HG03280 (cell line): ENCODE measurements at regions not wholly inside any gene's neighbourhood (a gene's known extent, or its start where the extent isn't known, plus 50 kb on each side); places are given as distances from the start of the nearest gene placed in this dataset.

Experiments
- ATAC-seq: cut with Tn5 transposase; IDR thresholded peaks from one replicate; pipeline ENCODE4 v1.9.1; 2021; ENCODE audit warnings: mild to moderate bottlenecking, moderate library complexity; ENCODE audit not compliant: unreplicated experiment

DNA sequence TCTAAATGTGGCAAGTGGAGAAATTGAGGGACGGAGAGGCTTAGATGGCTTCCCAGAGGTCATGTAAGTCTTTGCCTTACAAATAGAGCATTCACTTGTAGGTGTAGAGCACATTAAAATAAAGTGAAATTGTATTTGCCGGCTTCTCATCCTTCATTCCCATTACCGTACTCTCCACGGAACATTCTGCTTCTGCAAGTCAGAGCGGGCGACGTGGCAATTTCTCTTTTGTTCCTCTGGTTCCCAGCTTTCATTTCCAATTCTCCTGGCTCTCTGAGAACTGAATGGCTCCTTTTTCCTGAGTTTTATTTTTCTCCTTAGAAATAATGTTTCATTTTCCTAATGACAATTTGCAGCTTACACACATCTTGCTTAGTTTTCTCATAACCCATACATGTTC is 51.3 kb upstream of the PFKP start:
- ATAC-seq: no peak

DNA sequence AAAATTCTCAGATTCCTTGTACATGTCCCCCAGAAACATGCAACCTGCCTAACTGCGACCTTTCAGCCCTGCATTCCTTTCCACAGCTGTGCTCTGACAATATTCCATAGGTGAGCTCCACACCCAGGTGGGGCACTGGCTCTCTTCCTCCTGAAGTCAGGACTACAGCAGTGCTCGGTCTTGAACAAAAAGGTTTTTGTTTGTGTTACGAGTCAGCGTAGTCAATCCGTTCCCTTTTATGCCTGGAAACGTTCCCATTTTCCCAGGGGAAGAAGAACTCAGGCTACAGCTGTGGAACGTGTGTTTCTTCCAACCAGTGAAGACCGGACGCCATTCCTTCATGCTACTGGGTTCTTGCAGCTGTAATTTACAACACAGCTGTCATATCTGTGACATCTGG is 52.4 kb upstream of the PFKP start:
- ATAC-seq: no peak

DNA sequence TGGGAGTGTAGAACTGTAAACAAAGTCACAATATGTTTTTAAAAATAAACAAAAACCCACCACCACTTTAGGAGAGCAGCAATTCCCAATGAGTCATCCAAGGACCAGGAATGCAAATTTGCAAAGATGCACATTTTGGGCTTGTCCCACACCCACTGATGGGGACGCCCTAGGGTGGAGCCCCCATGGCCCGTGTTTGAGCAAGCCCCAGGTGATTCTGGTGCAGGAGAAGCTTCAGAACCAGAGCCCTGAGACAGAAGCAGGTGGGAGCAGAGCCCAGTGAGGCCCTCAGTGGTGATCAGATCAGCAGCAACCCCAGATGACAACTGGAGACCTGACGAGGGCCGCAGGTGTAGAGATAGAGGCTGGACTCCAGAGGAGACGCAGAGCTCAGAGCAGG is 55.1 kb upstream of the PFKP start:
- ATAC-seq: no peak

DNA sequence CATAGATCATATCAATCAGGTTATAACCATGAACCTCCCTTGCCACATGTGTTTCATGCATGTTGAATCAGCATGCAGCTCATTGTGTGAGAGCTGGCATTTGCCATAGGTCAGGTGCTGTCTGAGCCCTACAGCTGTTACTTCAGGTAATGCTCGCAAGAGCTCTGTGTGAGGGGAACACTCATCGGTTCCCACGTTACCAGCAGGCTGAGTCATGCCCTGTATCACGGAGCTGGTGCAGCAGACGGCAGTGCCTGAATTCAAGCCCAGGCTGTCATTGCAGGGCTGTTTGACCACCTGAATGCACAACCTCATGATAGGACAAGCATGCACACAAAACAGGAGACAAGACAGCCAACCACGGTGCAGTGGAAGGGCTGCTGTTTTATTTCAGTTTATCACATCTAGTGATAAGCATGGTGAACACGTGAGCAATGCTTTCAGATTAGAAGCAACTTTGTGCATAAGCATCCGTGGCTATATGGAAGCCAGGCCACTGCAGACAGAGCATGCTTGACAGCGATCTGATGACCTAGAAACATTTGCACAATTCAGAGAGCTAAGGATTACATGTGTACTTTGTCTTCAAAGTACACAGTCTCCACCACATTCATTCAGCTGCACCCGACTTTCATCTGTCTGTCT is 56.4 kb upstream of the PFKP start:
- ATAC-seq: no peak

DNA sequence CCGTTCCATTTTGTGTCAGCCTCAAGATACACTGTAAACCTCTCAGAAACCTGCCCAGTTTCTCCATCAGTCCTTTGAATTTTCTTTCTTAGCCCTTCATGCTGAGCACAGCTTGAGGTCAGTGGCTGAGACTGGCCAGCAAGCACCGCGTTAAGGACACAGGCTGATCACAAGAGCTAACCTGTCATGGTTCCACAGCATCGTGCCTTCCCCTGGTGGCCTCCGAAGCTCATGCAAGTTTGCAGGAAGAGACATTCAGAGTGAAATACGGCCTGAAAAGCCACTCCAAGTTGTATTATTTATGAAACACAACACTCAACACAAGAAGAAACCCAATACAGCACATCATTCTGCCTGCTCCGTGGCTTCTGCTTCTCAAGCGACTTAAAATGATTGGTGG is 57.0 kb upstream of the PFKP start:
- no peak for ATAC-seq

DNA sequence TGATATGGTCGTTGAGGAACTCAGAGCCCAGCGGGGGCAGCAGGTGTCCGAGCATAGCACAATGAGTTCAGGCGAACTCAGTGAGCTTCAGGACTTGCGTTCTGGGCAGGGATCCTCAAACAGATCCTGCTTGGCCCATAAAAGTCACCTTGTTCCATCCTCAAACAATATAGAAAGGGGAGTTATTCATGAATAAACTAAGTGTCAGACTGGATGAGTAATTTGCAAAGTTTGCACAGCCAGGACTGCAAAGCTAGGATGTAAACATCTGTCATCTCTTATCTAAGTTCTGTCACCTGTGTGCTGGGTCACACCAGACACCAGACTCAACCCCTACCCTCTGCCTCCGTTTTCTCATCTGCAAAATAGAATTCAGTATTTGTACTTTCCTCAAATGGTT is 58.0 kb upstream of the PFKP start:
- ATAC-seq: no peak

DNA sequence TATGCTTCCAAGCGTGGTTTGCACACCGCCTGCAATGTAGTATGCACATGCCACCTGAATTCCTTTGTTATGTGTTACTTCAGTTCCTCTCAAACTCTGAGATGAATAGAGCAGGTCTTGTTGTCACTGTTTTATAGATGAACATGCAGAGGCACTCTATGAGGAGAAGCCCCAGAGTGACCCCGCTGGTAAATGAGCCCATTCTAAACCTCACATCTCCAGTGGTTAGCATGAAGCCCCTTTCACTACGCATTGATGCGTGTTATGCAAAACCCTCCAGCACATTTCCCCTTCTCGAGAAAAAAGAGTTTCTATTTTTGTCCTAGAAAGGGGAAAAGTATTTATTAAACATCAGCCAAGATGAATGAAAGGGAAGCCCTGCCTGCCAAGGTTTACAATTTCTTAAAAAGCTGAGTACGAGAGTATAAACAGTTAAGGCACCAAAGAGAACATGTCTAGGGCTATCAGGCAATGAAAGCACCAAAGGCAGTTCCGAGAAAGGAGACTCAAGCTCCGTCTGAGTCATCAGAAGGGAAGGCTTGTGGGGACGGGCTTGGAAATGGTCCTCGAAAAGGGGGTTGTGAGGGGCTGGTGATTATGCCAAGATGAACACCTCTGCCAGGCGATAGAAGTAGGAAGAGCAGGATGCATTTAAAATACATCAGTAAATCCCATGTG is 58.7 kb upstream of the PFKP start:
- ATAC-seq: no peak

DNA sequence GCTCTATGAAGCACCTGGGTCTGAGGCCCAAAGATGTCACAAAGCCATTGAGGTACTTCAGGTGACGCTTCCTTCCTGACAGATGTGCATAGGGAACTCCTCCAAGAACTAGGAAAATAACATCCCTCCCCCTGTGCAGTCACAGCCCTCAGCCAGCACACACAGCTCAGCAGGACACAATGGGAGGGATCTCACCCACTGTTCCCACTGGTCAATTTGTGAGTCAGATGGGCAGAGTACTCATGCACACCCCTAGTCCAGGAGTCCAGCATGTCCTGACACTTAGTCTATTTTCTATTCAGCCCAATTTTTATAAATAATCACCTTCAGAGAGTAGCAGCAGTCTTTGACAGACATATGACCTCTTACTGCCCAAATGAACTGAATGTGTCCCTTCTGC is 60.7 kb upstream of the PFKP start:
- no peak for ATAC-seq

DNA sequence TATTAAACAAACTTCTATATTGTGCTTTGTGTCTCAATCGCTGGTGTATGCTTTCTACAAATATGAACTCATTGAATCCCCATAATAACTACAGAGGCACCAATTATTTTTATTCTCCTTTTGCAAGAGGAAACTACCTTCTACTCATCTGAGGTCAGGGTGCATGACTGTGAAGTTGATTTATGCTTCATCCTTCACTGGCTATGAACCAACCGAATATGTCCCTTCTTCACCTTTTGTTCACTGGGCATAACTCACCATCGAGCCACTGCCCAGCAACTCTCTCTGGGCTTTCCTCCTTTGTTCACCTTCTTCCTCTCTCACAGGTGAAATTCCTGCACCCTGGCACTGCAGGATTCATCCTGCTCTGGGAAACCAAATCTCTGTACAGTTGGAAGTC is 61.3 kb upstream of the PFKP start:
- no peak for ATAC-seq

DNA sequence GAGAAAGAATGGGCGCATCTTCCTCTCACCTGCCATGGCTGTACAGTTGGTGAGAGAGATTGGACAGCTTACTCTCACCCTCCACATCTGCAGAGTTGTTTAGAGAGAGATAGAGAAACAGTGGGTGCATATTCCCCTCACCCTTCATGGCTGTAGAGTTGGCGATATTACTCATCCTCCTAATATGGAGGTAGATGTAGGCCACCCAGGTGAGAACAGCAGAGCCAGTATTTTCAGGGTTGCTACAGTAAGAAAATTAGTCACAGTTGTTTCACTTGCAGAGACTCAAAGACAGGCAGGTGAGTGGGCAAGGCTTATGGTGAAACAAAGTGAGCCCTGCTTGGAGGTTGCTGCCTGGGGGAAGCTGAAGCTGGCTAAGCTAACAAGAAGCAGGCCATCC is 65.0 kb upstream of the PFKP start:
- ATAC-seq: no peak

DNA sequence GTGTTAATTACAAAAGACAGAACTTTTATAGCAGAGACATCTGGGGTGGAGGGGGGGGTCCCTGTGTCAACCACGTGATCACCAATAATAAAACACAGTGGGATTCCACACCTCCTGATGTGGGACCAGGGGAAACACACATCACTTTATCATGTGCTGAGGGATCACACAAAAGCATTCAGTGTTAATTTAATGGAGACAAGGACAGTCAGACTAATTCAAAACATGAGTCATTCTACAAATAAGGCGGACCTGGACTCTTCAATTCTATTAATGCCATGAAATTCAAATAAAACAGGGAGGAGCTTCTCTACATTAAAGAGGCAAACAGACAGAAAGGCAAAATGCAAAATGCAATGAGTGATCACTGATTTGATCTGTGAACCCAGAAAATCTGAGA is 67.3 kb upstream of the PFKP start:
- ATAC-seq: no peak

DNA sequence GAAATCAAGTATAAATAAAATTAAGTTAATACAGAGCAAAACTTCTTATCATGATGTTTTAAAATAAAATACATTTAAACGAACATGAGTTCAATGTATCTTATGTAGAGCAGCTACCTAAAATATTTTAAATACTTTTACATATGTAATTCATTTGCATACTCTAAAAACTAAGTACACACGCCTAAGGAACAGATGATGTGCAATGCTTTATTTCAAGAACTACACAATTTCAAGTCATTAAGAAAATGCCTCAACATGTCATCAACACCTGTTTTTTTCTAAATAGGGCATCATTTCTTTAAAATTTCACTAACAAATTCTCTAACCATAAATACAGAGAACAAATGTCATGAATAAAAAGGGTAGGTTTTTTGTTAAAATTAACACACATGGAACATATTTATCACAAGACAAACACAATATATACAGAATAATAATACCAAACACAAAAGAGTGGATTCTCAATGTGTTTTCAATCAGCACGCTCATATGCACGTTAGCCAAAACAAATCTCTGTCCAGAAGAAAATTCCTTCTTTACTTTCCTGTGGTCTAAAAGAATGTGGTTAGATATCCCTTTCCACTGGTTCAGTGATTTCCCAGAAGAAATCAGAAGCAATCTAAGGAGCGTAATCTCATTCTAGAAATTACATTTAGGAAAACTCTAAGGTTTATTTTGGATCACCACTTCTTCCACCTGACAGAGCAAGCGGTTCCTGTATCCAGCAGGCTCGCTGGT is 73.0 kb upstream of the PFKP start:
- ATAC-seq: no peak

DNA sequence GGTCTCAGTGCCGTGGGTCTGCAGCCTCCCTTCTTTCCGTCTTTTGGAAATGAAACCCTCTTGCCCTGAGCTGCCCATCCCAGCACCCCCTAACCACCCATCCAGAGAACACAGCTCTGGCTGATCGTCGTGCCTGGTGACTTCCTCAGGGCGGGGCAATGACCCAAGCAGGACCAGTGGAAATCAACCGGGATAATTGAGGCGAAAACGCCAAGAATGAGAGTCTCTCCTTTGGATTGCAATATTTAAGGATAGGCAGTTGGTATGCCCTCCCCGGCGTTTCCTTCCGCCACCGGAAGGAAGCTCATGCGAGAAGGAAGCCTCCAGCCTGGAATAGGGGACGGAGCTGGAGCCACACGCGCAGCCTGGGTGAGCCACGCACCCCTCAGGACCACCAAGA is 73.7 kb upstream of the PFKP start:
- no peak for ATAC-seq

DNA sequence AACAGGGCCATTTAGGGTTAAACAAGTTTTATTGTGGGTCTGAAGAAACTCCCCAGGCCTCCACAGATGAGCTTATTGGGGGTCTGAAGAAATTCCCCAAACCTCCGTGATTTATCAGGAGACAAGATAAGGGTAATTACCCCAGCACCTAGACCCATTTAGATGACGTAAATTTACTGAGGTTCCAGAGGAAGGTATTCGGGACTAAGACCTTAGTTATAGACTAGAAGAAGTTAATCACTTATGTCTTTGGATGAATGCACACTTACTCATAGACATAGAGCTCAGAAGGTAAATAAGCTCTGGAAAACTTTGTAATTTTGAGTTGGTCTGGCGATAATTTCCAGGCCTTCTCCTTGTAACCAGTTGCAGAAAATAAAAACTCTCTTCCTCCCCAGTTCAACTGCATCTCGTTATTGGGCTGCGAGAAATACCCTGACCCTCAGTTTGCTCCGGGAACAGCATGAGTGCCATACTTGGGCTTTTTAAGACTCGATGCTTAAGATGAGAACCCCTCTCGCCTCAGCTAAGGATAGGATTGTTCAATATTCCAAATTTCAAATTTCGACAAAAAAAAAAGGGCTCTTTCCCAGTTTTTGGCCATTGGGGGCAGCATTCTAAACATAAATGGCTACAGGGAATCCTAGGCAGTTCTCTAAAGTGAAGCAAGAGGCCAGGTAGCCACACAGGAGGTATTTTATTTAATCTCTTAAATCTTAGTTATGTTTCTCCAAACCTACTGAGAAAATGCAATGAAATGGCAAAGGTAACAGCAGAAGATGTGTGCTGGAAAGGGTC is 74.7 kb upstream of the PFKP start:
- no peak for ATAC-seq

DNA sequence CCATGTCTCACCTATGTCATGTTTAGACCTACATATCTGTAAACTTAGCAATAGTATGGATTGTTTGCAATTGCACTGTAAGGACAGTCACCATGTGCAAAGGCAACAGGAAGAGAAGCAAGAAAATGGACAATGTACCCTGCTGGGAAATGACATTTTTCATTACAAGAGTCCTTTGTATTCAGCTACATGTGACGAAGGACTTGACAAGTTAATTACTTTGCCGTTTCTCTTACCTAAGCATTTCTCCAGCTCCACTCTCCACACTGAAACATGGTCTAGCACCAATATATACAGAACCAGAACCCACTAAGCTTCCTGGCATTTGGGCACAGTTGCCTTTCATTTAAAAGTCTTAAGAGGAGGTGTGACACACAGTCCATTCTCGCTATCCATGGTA is 76.6 kb upstream of the PFKP start:
- ATAC-seq: no peak

DNA sequence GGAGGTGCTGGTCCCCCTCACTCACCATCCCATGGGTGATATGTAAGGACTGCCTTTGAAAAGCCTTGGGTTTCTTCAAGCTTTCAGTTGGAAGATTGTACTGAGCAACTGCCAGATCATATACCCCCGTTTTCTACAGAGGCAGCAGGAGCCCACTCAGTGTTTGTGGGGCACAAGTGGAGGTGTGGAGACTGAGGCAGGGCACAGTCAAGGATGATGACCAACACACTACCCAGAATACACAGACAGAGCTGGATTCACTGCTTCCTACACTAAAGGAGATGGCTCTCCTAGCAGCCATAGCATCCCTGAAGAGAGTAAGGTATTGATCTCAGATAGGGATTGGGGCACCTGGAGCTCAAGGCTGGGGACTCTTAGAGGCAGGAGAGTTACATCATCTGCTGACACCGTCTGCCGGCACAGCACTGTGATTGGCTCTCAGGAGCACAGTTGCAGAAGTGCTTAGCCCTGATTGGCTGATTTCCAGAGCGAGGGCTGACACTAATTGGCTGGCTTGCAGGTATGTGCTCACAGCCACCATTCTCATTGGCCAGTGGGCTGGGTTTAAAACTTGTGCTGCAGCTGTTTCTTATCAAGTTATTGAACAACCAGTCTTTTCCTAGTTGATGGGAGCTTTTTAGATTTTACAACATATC is 77.9 kb upstream of the PFKP start:
- ATAC-seq: no peak

DNA sequence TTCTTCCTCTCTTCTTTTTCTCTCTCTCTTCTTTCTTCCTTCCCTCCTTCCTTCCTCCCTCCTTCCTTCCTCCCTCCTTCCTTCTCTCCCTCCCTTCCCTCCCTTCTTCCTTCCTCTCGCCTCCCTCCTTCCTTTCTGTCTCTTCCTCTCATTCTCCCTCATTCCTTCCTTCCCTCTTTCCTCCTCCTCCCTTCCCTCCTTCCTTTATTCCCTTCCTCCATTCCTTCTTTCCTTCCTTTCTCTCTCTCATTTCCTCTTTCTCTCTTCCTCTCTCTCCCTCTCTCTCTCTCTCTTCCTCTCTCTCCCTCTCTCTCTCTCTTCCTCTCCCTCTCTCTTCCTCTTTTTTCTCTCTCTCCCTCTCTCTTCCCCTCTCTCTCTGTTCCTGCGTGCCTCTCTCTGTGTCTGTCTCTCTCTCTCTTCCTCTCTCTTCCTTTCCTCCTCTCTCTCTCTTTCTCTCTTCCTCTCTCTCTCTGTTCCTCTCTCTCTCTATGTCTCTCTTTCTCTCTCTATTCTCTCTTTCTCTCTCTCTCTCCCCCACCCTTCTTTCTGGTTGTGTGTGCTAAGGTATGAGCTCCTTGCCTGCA is 80.1 kb upstream of the PFKP start:
- ATAC-seq: no peak

DNA sequence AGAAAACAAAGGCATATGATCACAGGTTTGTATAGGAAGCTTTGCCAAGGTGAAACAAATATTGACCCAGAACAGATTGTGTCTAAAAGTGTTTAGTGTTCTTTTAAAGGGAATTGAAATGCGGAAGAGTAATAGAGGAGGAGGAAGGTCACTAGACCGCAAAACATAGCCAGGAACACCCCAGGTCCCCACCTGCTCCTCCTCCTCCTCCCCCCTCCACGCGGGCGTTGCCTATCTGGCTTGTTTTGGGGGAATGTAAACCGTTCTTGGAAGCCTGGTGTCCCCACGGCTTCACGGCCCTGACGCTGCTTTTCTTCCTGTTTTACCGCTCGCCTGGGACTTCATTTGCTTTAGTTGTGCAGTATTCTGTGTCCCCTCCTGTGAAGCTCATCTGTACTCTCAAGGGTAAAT is 81.0 kb upstream of the PFKP start:
- no peak for ATAC-seq

DNA sequence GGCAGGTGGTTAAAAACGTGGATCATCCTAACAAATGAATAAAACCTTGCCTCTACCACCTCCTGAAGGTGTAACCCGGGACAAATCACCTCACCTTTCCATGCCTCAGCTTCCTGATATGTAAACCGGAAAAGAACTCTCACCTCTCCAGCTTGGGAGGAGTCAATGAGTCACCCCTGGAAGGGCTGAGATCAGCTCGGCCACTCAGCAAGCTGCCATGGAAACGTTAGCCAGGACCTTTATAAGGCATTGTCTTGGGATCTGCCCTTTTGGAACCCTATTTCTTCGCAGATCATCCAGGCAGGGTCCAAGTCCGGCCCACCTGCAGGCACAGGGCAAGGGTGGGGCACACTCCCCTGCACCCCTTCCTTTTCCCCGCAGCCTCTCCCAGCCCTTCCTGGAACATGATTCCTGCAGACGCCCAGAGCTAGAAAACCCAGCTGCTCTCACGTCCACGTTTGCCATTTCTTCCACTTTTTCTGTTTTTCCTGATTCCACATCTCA is 81.6 kb upstream of the PFKP start:
- ATAC-seq: no peak

DNA sequence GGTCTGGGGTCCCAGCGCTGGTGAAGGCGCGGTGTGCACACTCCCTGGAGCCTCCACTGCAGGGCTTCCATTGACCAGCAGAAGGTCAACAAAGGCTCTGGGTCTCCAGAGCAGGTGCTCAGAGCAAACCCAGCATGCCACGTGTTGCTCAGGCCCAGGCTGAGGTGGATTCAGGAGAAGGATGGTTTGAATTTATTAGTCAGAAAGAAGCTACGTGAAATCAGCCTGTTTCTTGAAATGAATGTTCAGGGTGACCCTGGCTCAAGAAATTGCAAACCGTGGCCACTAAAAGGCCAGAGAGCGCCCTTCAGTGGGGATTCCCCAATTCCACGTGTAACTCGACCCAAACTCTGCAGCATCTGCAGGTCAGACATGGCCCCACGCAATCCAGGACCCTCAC is 82.7 kb upstream of the PFKP start:
- ATAC-seq: no peak

DNA sequence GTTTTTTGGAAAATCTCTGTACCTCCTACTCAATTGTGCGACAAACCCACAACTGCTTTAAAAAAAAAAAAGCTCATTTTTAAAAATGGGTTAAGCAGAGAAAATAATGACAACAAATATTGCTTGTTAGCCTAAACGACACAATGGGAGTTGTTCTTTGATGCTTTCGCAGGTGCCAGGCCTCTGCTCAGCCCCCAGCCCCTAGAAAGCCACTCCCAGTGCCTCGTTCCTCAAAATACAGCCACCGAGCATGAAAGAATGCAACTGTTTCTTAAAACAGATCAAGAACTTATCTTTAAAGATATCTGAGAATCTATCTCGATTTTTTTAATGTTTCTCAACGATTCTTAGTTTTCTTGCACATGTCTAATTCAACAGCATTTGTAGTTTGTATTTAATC is 85.2 kb upstream of the PFKP start:
- ATAC-seq: no peak
